Mucosa of stomach (tissue), 1 donor: ENCODE measurements at regions not wholly inside any gene's neighbourhood (a gene's known extent, or its start where the extent isn't known, plus 50 kb on each side); places are given as distances from the start of the nearest gene placed in this dataset.
"Not testable (repeated sequence)": the region's sequence is repeated elsewhere in the genome, so short reads cannot be mapped to it uniquely, and the experiment has no call there.

Experiments used
- H3K27me3 ChIP-seq: one replicate; pipeline ENCODE4 v1.7.0; 2013; ENCODE audit warnings: mild to moderate bottlenecking, low read length; ENCODE audit not compliant: control insufficient read depth, insufficient read depth
- H3K36me3 ChIP-seq: one replicate; pipeline ENCODE4 v1.7.0; 2013; ENCODE audit warnings: low read length; ENCODE audit not compliant: control insufficient read depth, insufficient read depth
- H3K4me1 ChIP-seq: one replicate; pipeline ENCODE4 v1.7.0; 2013; ENCODE audit warnings: mild to moderate bottlenecking, low read length; ENCODE audit not compliant: control insufficient read depth, insufficient read depth
- H3K4me3 ChIP-seq: one replicate; pipeline ENCODE4 v1.7.0; 2013; ENCODE audit warnings: low read length
- H3K9ac ChIP-seq: one replicate; pipeline ENCODE4 v1.7.0; 2013; ENCODE audit warnings: mild to moderate bottlenecking, low read length, moderate library complexity
- H3K9me3 ChIP-seq: one replicate; pipeline ENCODE4 v1.7.0; 2013; ENCODE audit warnings: mild to moderate bottlenecking, low read length, moderate library complexity; ENCODE audit not compliant: control insufficient read depth
- donor health status: Pancreatic carcinoma.

- no peak overlapping the region for H3K9ac ChIP-seq
- H3K4me1 ChIP-seq = no peaks in the 10 kb centered on the region
- H3K4me3 ChIP-seq = no peak overlapping the region
- H3K27me3 ChIP-seq = no peaks in the 10 kb centered on the region
- no peaks in the 10 kb centered on the region for H3K36me3 ChIP-seq
- no peaks in the 10 kb centered on the region for H3K9me3 ChIP-seq
Observed at GRCh38 chr13:61913183-61913582, 497.5 kb upstream of the PCDH20 start.

GRCh38 chr13:61908906-61909615, 493.4 kb upstream of the PCDH20 start:
- H3K4me1 ChIP-seq = no peaks in the 10 kb centered on the region
- H3K36me3 ChIP-seq = no peaks in the 10 kb centered on the region
- H3K9ac ChIP-seq = no peak overlapping the region
- H3K9me3 ChIP-seq = no peaks in the 10 kb centered on the region
- H3K27me3 ChIP-seq = no peaks in the 10 kb centered on the region
- H3K4me3 ChIP-seq = no peak overlapping the region

GRCh38 chr13:61905054-61905453, 489.4 kb upstream of the PCDH20 start:
- no peaks in the 10 kb centered on the region for H3K27me3 ChIP-seq
- no peak overlapping the region for H3K9ac ChIP-seq
- H3K9me3 ChIP-seq = no peaks in the 10 kb centered on the region
- no peaks in the 10 kb centered on the region for H3K36me3 ChIP-seq
- no peak overlapping the region for H3K4me3 ChIP-seq
- H3K4me1 ChIP-seq = no peaks in the 10 kb centered on the region

GRCh38 chr13:61901946-61902541, 486.4 kb upstream of the PCDH20 start:
- H3K9me3 ChIP-seq = no peaks in the 10 kb centered on the region
- H3K4me3 ChIP-seq = no peak overlapping the region
- no peaks in the 10 kb centered on the region for H3K4me1 ChIP-seq
- H3K9ac ChIP-seq = no peak overlapping the region
- H3K27me3 ChIP-seq = no peaks in the 10 kb centered on the region
- H3K36me3 ChIP-seq = no peaks in the 10 kb centered on the region

GRCh38 chr13:61900033-61900432, 484.4 kb upstream of the PCDH20 start:
- no peak overlapping the region for H3K9ac ChIP-seq
- H3K36me3 ChIP-seq = no peaks in the 10 kb centered on the region
- H3K4me1 ChIP-seq = no peaks in the 10 kb centered on the region
- H3K4me3 ChIP-seq = no peak overlapping the region
- H3K27me3 ChIP-seq = no peaks in the 10 kb centered on the region
- no peaks in the 10 kb centered on the region for H3K9me3 ChIP-seq

GRCh38 chr13:61898207-61898606, 482.6 kb upstream of the PCDH20 start:
- H3K27me3 ChIP-seq = no peaks in the 10 kb centered on the region
- no peak overlapping the region for H3K9ac ChIP-seq
- H3K4me1 ChIP-seq = no peaks in the 10 kb centered on the region
- H3K4me3 ChIP-seq = no peak overlapping the region
- H3K36me3 ChIP-seq = no peaks in the 10 kb centered on the region
- H3K9me3 ChIP-seq = no peaks in the 10 kb centered on the region

GRCh38 chr13:61891401-61891800, 475.8 kb upstream of the PCDH20 start:
- H3K4me1 ChIP-seq = no peaks in the 10 kb centered on the region
- no peak overlapping the region for H3K4me3 ChIP-seq
- no peaks in the 10 kb centered on the region for H3K9me3 ChIP-seq
- H3K27me3 ChIP-seq = no peaks in the 10 kb centered on the region
- no peak overlapping the region for H3K9ac ChIP-seq
- H3K36me3 ChIP-seq = no peaks in the 10 kb centered on the region

- no peaks in the 10 kb centered on the region for H3K9me3 ChIP-seq
- H3K4me3 ChIP-seq = no peak overlapping the region
- H3K4me1 ChIP-seq = no peaks in the 10 kb centered on the region
- H3K9ac ChIP-seq = no peak overlapping the region
- no peaks in the 10 kb centered on the region for H3K27me3 ChIP-seq
- H3K36me3 ChIP-seq = no peaks in the 10 kb centered on the region
Observed at GRCh38 chr13:61884830-61885229, 469.2 kb upstream of the PCDH20 start.

GRCh38 chr13:61880578-61881283, 465.1 kb upstream of the PCDH20 start:
- no peak overlapping the region for H3K9ac ChIP-seq
- no peaks in the 10 kb centered on the region for H3K36me3 ChIP-seq
- H3K27me3 ChIP-seq = no peaks in the 10 kb centered on the region
- H3K4me1 ChIP-seq = no peaks in the 10 kb centered on the region
- no peak overlapping the region for H3K4me3 ChIP-seq
- H3K9me3 ChIP-seq = no peaks in the 10 kb centered on the region

- H3K27me3 ChIP-seq, H3K4me1 ChIP-seq, H3K9me3 ChIP-seq, H3K9ac ChIP-seq, H3K36me3 ChIP-seq, H3K4me3 ChIP-seq: not testable (repeated sequence)
Observed at GRCh38 chr13:61878565-61878964, 462.9 kb upstream of the PCDH20 start.

GRCh38 chr13:61874970-61875579, 459.4 kb upstream of the PCDH20 start:
- H3K4me1 ChIP-seq = no peaks in the 10 kb centered on the region
- H3K9me3 ChIP-seq = no peaks in the 10 kb centered on the region
- no peaks in the 10 kb centered on the region for H3K36me3 ChIP-seq
- no peaks in the 10 kb centered on the region for H3K27me3 ChIP-seq
- H3K4me3 ChIP-seq = no peak overlapping the region
- H3K9ac ChIP-seq = no peak overlapping the region

- Histone ChIP-seq H3K36me3 (no peaks in the 10 kb centered on the region), H3K4me1 (no peaks in the 10 kb centered on the region), H3K4me3 (no peak overlapping the region), H3K9me3 (no peaks in the 10 kb centered on the region), H3K9ac (no peak overlapping the region), H3K27me3 (no peaks in the 10 kb centered on the region)
Observed at GRCh38 chr13:61873717-61874116, 458.1 kb upstream of the PCDH20 start.
